ENCODE measurements at regions not wholly inside any gene's neighbourhood (a gene's known extent, or its start where the extent isn't known, plus 50 kb on each side); places are given as distances from the start of the nearest gene placed in this dataset.
A peak's percentile ranks its signal among the peaks of the same experiment; 100 is the strongest.

- DNase-seq, result no peak
Observed at GRCh38 chr2:14915983-14916382, 283.5 kb downstream of the LRATD1 start.

GRCh38 chr2:14923820-14924580 is 291.5 kb downstream of the LRATD1 start:
- DNase-seq, result no peak

GRCh38 chr2:14925471-14925870 is 293.0 kb downstream of the LRATD1 start:
- DNase-seq, result no peak

GRCh38 chr2:14927021-14927564 is 294.6 kb downstream of the LRATD1 start:
- no peak for DNase-seq

GRCh38 chr2:14928056-14928455 is 295.5 kb downstream of the LRATD1 start:
- no peak for DNase-seq

GRCh38 chr2:14930441-14930840 is 297.9 kb downstream of the LRATD1 start:
- DNase-seq, result no peak

- DNase-seq, result no peak
Observed at GRCh38 chr2:14932285-14932684, 299.8 kb downstream of the LRATD1 start.

GRCh38 chr2:14933753-14934152 is 301.2 kb downstream of the LRATD1 start:
- DNase-seq, result no peak

GRCh38 chr2:14936426-14936825 is 303.9 kb downstream of the LRATD1 start:
- no peak for DNase-seq

GRCh38 chr2:14937336-14937735 is 304.8 kb downstream of the LRATD1 start:
- DNase-seq, result no peak

GRCh38 chr2:14941151-14941631 is 308.7 kb downstream of the LRATD1 start:
- no peak for DNase-seq

- DNase-seq, result no peak
Observed at GRCh38 chr2:14942987-14943386, 310.5 kb downstream of the LRATD1 start.

- DNase-seq, result peak; percentile 20
Observed at GRCh38 chr2:14944562-14945346, 312.2 kb downstream of the LRATD1 start.

GRCh38 chr2:14951569-14952285 is 319.2 kb downstream of the LRATD1 start:
- DNase-seq, result no peak

GRCh38 chr2:14952400-14952963 is 320.0 kb downstream of the LRATD1 start:
- no peak for DNase-seq

- DNase-seq, result no peak
Observed at GRCh38 chr2:14960686-14961324, 328.3 kb downstream of the LRATD1 start.

GRCh38 chr2:14967729-14968128 is 335.2 kb downstream of the LRATD1 start:
- no peak for DNase-seq

- peak; percentile 43 for DNase-seq
Observed at GRCh38 chr2:14975381-14975780, 342.9 kb downstream of the LRATD1 start.

GRCh38 chr2:14977021-14977420 is 344.5 kb downstream of the LRATD1 start:
- no peak for DNase-seq

- no peak for DNase-seq
Observed at GRCh38 chr2:14978845-14979244, 346.3 kb downstream of the LRATD1 start.

- DNase-seq, result no peak
Observed at GRCh38 chr2:14982790-14983189, 350.3 kb downstream of the LRATD1 start.

GRCh38 chr2:14988600-14988999 is 356.1 kb downstream of the LRATD1 start:
- DNase-seq, result no peak
